Panc1 (cell line): ENCODE measurements at regions not wholly inside any gene's neighbourhood (a gene's known extent, or its start where the extent isn't known, plus 50 kb on each side); places are given as distances from the start of the nearest gene placed in this dataset.
A peak's percentile ranks its signal among the peaks of the same experiment; 100 is the strongest.

Source experiments
- ATAC-seq: fragments of 200-7000 bp; cut with Tn5 transposase; 2 replicates; pipeline ENCODE4 v1.9.1; 2020; ENCODE audit warnings: mild to moderate bottlenecking, moderate library complexity
- BruUV-seq: library from RNA; stranded (reverse); fragments of 400-500 nt; replicated peaks from 2 replicates; lab custom pipeline; 2021; lab: Mats Ljungman, UMichigan
- CTCF ChIA-PET: fragments of 300-600 bp; sonication (Branson Sonifier 250); formaldehyde crosslinking; loops from one replicate; lab custom pipeline; 2022; ENCODE audit warnings: antibody characterized with exemption; lab: Charles Lee
- POLR2A ChIA-PET: fragments of 300-600 bp; sonication (Branson Sonifier 250); formaldehyde crosslinking; loops from one replicate; lab custom pipeline; 2022; ENCODE audit warnings: antibody characterized with exemption; lab: Charles Lee
- DNase-seq: peaks from one replicate; pipeline ENCODE4 v3.0.0-alpha.2; 2010; ENCODE audit warnings: low read depth, low spot score
- H3K27ac ChIP-seq: 2 replicates; pipeline ENCODE4 v1.5.1; 2011; ENCODE audit warnings: mild to moderate bottlenecking, low read length, inconsistent platforms
- H3K27me3 ChIP-seq: fragments of 200-500 bp; sonication (Bioruptor generic); 2 replicates; pipeline ENCODE4 v1.6.0; 2014; ENCODE audit warnings: low read length, inconsistent platforms; ENCODE audit not compliant: control insufficient read depth, insufficient read depth
- H3K36me3 ChIP-seq: fragments of 200-500 bp; sonication (Bioruptor generic); 2 replicates; pipeline ENCODE4 v1.5.1; 2014; ENCODE audit warnings: inconsistent platforms, mild to moderate bottlenecking, low read length, moderate library complexity; ENCODE audit not compliant: control insufficient read depth, insufficient read depth
- H3K4me1 ChIP-seq: 2 replicates; pipeline ENCODE4 v1.5.1; 2011; ENCODE audit warnings: inconsistent platforms, mild to moderate bottlenecking, low read length, moderate library complexity; ENCODE audit not compliant: control insufficient read depth, insufficient read depth
- H3K4me3 ChIP-seq, 2 experiments: 2 replicates each; pipeline ENCODE4 v1.5.1; 2011 to 2012; ENCODE audit warnings: low read depth in 2 of 2, low read length in 2 of 2, mild to moderate bottlenecking in 2 of 2, inconsistent platforms in 1 of 2, moderate library complexity in 1 of 2
- H3K9me3 ChIP-seq: fragments of 200-500 bp; sonication (Bioruptor generic); 2 replicates; pipeline ENCODE4 v1.5.1; 2014; ENCODE audit warnings: low read depth, mild to moderate bottlenecking, inconsistent platforms, low read length, moderate library complexity; ENCODE audit not compliant: control insufficient read depth, insufficient read depth
- POLR2AphosphoS5 ChIP-seq: IDR thresholded peaks from 2 replicates; pipeline ENCODE4 v1.6.1; 2012; ENCODE audit warnings: mild to moderate bottlenecking, low read depth, low read length, moderate library complexity
- SIN3A ChIP-seq: IDR thresholded peaks from 2 replicates; pipeline ENCODE4 v1.6.1; 2012; ENCODE audit warnings: low read depth, mild to moderate bottlenecking, low read length, moderate library complexity, borderline replicate concordance; ENCODE audit not compliant: insufficient read depth
- TCF7L2 ChIP-seq: IDR thresholded peaks from 2 replicates; pipeline ENCODE4 v1.6.1; 2011; ENCODE audit warnings: mild to moderate bottlenecking, low read depth, low read length, inconsistent platforms
- in situ Hi-C: cut with HindIII; loops from 2 replicates; pipeline ENCODE4 v1.10.0; 2016; ENCODE audit warnings: low sequenced_read_pairs, low pct_unique_long_range_greater_than_20kb
- intact Hi-C: fragments of 100-400 bp; cut with micrococcal nuclease; formaldehyde crosslinking; loops from one replicate; pipeline ENCODE4 v1.10.0; 2022; ENCODE audit not compliant: unreplicated experiment
- TF ChIP-seq, protein P1 (sequence below), 2 experiments: IDR thresholded peaks; 2 replicates each; pipeline ENCODE4 v1.6.1; 2011 to 2012; ENCODE audit warnings: low read depth in 2 of 2, control low read depth in 1 of 2, low read length in 1 of 2, mild to moderate bottlenecking in 1 of 2, moderate library complexity in 1 of 2; ENCODE audit not compliant: insufficient read depth in 1 of 2
- TF ChIP-seq, protein P2 (sequence below): fragments of 450-650 bp; IDR thresholded peaks from 2 replicates; pipeline ENCODE4 v1.5.1; 2017; ENCODE audit warnings: mild to moderate bottlenecking

- no peak for TF ChIP-seq TCF7L2
- no peak for TF ChIP-seq POLR2AphosphoS5
- TF ChIP-seq, protein P1, sequence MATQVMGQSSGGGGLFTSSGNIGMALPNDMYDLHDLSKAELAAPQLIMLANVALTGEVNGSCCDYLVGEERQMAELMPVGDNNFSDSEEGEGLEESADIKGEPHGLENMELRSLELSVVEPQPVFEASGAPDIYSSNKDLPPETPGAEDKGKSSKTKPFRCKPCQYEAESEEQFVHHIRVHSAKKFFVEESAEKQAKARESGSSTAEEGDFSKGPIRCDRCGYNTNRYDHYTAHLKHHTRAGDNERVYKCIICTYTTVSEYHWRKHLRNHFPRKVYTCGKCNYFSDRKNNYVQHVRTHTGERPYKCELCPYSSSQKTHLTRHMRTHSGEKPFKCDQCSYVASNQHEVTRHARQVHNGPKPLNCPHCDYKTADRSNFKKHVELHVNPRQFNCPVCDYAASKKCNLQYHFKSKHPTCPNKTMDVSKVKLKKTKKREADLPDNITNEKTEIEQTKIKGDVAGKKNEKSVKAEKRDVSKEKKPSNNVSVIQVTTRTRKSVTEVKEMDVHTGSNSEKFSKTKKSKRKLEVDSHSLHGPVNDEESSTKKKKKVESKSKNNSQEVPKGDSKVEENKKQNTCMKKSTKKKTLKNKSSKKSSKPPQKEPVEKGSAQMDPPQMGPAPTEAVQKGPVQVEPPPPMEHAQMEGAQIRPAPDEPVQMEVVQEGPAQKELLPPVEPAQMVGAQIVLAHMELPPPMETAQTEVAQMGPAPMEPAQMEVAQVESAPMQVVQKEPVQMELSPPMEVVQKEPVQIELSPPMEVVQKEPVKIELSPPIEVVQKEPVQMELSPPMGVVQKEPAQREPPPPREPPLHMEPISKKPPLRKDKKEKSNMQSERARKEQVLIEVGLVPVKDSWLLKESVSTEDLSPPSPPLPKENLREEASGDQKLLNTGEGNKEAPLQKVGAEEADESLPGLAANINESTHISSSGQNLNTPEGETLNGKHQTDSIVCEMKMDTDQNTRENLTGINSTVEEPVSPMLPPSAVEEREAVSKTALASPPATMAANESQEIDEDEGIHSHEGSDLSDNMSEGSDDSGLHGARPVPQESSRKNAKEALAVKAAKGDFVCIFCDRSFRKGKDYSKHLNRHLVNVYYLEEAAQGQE (IDR thresholded peaks at IDR 0.05; ENCODE audit: insufficient read depth in 1 of 2, low read depth in 2 of 2, low read length in 1 of 2), result no peak
- TF ChIP-seq, protein P2, sequence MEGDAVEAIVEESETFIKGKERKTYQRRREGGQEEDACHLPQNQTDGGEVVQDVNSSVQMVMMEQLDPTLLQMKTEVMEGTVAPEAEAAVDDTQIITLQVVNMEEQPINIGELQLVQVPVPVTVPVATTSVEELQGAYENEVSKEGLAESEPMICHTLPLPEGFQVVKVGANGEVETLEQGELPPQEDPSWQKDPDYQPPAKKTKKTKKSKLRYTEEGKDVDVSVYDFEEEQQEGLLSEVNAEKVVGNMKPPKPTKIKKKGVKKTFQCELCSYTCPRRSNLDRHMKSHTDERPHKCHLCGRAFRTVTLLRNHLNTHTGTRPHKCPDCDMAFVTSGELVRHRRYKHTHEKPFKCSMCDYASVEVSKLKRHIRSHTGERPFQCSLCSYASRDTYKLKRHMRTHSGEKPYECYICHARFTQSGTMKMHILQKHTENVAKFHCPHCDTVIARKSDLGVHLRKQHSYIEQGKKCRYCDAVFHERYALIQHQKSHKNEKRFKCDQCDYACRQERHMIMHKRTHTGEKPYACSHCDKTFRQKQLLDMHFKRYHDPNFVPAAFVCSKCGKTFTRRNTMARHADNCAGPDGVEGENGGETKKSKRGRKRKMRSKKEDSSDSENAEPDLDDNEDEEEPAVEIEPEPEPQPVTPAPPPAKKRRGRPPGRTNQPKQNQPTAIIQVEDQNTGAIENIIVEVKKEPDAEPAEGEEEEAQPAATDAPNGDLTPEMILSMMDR, result no peak
- no peak for TF ChIP-seq SIN3A
- CTCF ChIA-PET, result no interaction called here
Observed at GRCh38 chr20:41889844-41890224, 271.7 kb upstream of the CHD6 start.

DNA sequence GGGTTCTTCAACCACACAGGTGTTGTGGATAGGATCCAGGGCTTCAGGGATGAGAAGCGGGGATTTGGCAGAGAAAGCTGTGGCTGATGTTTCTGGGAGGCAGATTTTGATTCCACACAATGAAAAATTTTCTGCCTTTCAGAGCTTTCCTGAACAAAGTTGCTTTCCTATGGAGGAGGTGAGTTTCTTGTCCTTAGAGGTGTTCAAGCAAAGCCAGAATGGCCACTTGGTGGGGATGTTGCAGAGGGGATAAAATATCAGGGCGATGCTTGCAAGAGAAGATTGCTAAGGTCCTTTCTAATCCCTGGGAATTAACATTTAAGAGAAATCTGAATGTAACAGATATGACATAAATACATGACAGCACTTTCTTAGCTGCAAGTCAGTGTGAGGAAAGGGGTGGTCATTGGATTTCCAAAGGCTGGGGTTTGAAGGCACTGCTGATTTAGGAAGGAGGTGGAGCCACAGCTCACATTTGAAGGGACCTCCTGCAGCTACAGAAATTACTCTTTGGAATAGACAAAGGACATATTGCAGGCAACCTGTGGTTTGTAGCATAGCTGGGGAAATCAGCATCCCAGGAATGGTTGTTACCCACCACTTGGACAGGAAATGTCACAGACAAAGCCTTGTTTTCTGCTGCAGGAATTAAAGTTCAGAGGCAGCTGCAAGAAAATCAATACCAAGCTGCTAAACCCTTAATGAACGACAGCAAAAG lies 271.1 kb upstream of the CHD6 start:
- H3K36me3 ChIP-seq, result no peaks in the 10 kb centered on the region
- ChIA-PET CTCF (interaction anchor here (0.6 kb wide), 1 partner anchor 374 kb away, joined by 4 read pairs; no protein-coding TSS in a partner anchor), POLR2A (no interaction called here)
- in situ Hi-C loops (no loop called here), intact Hi-C loops (no loop called here)
- H3K9me3 ChIP-seq, result no peaks in the 10 kb centered on the region
- no peak for DNase-seq
- BruUV-seq, result no TSS peak
- H3K4me1 ChIP-seq, result no peaks in the 10 kb centered on the region
- ATAC-seq, result no peak
- TF ChIP-seq, protein P2, result peak; percentile 41
- no peak for TF ChIP-seq SIN3A
- no peak overlapping the region for H3K27ac ChIP-seq
- no peak overlapping the region for H3K4me3 ChIP-seq
- H3K27me3 ChIP-seq, result no peaks in the 10 kb centered on the region; the same call in 1 of the 2 replicates

More at GRCh38 chr20:41889844-41890224, 271.7 kb upstream of the CHD6 start:
- ATAC-seq (no peak), DNase-seq (no peak)
- Histone ChIP-seq H3K27me3 (no peaks in the 10 kb centered on the region; the same call in 1 of the 2 replicates), H3K9me3 (no peaks in the 10 kb centered on the region), H3K4me1 (no peaks in the 10 kb centered on the region), H3K27ac (no peak overlapping the region), H3K4me3 (no peak overlapping the region), H3K36me3 (no peaks in the 10 kb centered on the region)
- POLR2A ChIA-PET, result no interaction called here
- intact Hi-C loops, result no loop called here
- in situ Hi-C loops, result no loop called here
- no TSS peak for BruUV-seq
